ENCODE measurements at regions not wholly inside any gene's neighbourhood (a gene's known extent, or its start where the extent isn't known, plus 50 kb on each side); places are given as distances from the start of the nearest gene placed in this dataset.

DNA sequence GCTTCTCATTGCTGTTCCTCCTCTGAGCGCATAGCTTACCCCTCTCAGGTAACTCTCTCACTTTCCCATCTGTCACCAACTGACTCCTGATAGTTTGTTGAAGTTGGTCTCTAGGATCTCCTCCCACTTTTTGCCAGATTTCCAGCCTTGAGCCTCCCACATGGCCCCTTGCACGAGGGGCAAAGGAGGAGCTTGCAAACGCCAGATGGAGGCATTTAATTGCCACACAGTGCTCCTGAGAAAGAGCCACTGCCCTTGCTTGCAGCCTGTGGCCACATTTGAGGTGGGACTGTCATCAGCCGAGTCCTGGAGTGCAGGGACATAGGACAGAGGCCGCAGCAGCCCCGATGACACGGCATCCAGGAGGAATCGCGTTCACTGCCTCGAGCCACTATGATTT is 348.7 kb downstream of the SMOC2 start:
- no peak for TF ChIP-seq EZH2 (IDR thresholded peaks at IDR 0.05)
- no peak for TF ChIP-seq POLR2AphosphoS5 (IDR thresholded peaks at IDR 0.05; ENCODE audit: borderline replicate concordance, low read depth, low read length)
- no peak for TF ChIP-seq FOXP2 (optimal IDR thresholded peaks at IDR 0.05; ENCODE audit: control extremely low read depth, extremely low read length, insufficient read depth)
